ENCODE measurements at regions not wholly inside any gene's neighbourhood (a gene's known extent, or its start where the extent isn't known, plus 50 kb on each side); places are given as distances from the start of the nearest gene placed in this dataset.

DNA sequence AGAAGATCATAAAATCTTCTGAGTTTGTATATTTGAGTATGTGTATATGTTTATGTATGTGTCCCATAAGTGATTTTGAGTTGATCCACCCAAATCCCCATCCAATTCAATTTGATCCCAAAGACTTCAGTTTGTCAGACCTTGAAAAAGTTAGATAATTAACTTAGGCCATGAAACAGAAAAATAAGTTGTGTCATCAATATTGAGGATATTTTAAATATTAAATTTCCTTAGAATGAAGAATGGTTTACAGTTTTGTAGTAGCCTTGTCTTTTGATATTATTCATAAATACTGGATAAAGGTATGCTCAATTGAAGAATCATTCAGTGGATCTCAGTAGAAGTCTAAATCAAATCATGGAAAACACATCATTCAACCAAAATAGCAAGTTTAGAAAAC is 864.4 kb upstream of the INTU start:
- TF ChIP-seq, protein P1, sequence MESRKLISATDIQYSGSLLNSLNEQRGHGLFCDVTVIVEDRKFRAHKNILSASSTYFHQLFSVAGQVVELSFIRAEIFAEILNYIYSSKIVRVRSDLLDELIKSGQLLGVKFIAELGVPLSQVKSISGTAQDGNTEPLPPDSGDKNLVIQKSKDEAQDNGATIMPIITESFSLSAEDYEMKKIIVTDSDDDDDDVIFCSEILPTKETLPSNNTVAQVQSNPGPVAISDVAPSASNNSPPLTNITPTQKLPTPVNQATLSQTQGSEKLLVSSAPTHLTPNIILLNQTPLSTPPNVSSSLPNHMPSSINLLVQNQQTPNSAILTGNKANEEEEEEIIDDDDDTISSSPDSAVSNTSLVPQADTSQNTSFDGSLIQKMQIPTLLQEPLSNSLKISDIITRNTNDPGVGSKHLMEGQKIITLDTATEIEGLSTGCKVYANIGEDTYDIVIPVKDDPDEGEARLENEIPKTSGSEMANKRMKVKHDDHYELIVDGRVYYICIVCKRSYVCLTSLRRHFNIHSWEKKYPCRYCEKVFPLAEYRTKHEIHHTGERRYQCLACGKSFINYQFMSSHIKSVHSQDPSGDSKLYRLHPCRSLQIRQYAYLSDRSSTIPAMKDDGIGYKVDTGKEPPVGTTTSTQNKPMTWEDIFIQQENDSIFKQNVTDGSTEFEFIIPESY (IDR thresholded peaks at IDR 0.05) = no peak
- TF ChIP-seq EP300 (IDR thresholded peaks at IDR 0.05; ENCODE audit: borderline replicate concordance in 1 of 2, control insufficient read depth in 1 of 2, low read depth in 2 of 2, low read length in 2 of 2) (no peak), MXI1 (IDR thresholded peaks at IDR 0.05; ENCODE audit: low read depth, low read length) (no peak), FOS (IDR thresholded peaks at IDR 0.05; ENCODE audit: borderline replicate concordance, extremely low read depth, insufficient read length) (no peak), KDM1A (IDR thresholded peaks at IDR 0.05; ENCODE audit: borderline replicate concordance) (no peak), PRDM15 (CRISPR knock-in tag; IDR thresholded peaks at IDR 0.05) (no peak), SMC3 (IDR thresholded peaks at IDR 0.05; ENCODE audit: borderline replicate concordance, low read length) (no peak), NFYB (IDR thresholded peaks at IDR 0.05; ENCODE audit: insufficient read depth, low read depth, low read length) (no peak), TCF12 (IDR thresholded peaks at IDR 0.05; ENCODE audit: low read depth, low read length) (no peak)
- TF ChIP-seq, protein P2, sequence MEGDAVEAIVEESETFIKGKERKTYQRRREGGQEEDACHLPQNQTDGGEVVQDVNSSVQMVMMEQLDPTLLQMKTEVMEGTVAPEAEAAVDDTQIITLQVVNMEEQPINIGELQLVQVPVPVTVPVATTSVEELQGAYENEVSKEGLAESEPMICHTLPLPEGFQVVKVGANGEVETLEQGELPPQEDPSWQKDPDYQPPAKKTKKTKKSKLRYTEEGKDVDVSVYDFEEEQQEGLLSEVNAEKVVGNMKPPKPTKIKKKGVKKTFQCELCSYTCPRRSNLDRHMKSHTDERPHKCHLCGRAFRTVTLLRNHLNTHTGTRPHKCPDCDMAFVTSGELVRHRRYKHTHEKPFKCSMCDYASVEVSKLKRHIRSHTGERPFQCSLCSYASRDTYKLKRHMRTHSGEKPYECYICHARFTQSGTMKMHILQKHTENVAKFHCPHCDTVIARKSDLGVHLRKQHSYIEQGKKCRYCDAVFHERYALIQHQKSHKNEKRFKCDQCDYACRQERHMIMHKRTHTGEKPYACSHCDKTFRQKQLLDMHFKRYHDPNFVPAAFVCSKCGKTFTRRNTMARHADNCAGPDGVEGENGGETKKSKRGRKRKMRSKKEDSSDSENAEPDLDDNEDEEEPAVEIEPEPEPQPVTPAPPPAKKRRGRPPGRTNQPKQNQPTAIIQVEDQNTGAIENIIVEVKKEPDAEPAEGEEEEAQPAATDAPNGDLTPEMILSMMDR (IDR thresholded peaks at IDR 0.05 in 2 of 3, conservative IDR thresholded peaks at IDR 0.05 in 1 of 3; ENCODE audit: control insufficient read depth in 2 of 3, extremely low read depth in 1 of 3, insufficient read depth in 1 of 3, low read depth in 3 of 3, low read length in 3 of 3) = no peak
- TF ChIP-seq, protein P3, sequence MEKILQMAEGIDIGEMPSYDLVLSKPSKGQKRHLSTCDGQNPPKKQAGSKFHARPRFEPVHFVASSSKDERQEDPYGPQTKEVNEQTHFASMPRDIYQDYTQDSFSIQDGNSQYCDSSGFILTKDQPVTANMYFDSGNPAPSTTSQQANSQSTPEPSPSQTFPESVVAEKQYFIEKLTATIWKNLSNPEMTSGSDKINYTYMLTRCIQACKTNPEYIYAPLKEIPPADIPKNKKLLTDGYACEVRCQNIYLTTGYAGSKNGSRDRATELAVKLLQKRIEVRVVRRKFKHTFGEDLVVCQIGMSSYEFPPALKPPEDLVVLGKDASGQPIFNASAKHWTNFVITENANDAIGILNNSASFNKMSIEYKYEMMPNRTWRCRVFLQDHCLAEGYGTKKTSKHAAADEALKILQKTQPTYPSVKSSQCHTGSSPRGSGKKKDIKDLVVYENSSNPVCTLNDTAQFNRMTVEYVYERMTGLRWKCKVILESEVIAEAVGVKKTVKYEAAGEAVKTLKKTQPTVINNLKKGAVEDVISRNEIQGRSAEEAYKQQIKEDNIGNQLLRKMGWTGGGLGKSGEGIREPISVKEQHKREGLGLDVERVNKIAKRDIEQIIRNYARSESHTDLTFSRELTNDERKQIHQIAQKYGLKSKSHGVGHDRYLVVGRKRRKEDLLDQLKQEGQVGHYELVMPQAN (conservative IDR thresholded peaks at IDR 0.05) = no peak
